Loucy (cell line): ENCODE measurements at regions not wholly inside any gene's neighbourhood (a gene's known extent, or its start where the extent isn't known, plus 50 kb on each side); places are given as distances from the start of the nearest gene placed in this dataset.

ENCODE experiments used
- CTCF ChIP-seq: fragments of 200-600 bp; sonication (generic); conservative IDR thresholded peaks from 2 replicates; pipeline ENCODE4 v1.5.1; 2014; ENCODE audit warnings: mild to moderate bottlenecking, antibody characterized with exemption, low read length
- EZH2phosphoT487 ChIP-seq: fragments of 200-600 bp; IDR thresholded peaks from 2 replicates; pipeline ENCODE4 v1.6.1; 2018; ENCODE audit warnings: antibody characterized with exemption, mild to moderate bottlenecking, moderate library complexity, borderline replicate concordance

GRCh38 chr16:48829336-48830310, 219.6 kb upstream of the N4BP1 start:
- TF ChIP-seq CTCF = no peak
- TF ChIP-seq EZH2phosphoT487 = no peak
